Osteocyte (in vitro differentiated cells): ENCODE measurements at regions not wholly inside any gene's neighbourhood (a gene's known extent, or its start where the extent isn't known, plus 50 kb on each side); places are given as distances from the start of the nearest gene placed in this dataset.

Source experiments
- DNase-seq: peaks from one replicate; pipeline ENCODE4 v3.0.0; 2021; ENCODE audit warnings: mixed read lengths; ENCODE audit not compliant: unreplicated experiment; ENCODE audit errors: extremely low spot score
- H3K27ac Mint-ChIP-seq: one replicate; pipeline ENCODE4 v1.8.0; 2021; ENCODE audit warnings: mild to moderate bottlenecking, mixed read lengths; ENCODE audit not compliant: unreplicated experiment
- H3K27me3 Mint-ChIP-seq: one replicate; pipeline ENCODE4 v1.8.0; 2021; ENCODE audit warnings: mixed read lengths; ENCODE audit not compliant: unreplicated experiment
- H3K36me3 Mint-ChIP-seq: one replicate; pipeline ENCODE4 v1.8.0; 2021; ENCODE audit warnings: mixed read lengths; ENCODE audit not compliant: unreplicated experiment
- H3K4me1 Mint-ChIP-seq: one replicate; pipeline ENCODE4 v1.8.0; 2021; ENCODE audit warnings: mixed read lengths; ENCODE audit not compliant: unreplicated experiment
- H3K4me3 Mint-ChIP-seq: one replicate; pipeline ENCODE4 v1.8.0; 2021; ENCODE audit warnings: mild to moderate bottlenecking, moderate library complexity, mixed read lengths; ENCODE audit not compliant: unreplicated experiment
- H3K9me3 Mint-ChIP-seq: one replicate; pipeline ENCODE4 v1.8.0; 2021; ENCODE audit warnings: mixed read lengths; ENCODE audit not compliant: unreplicated experiment
- CTCF ChIP-seq: fragments of 200-600 bp; sonication (generic); IDR thresholded peaks from 2 replicates; pipeline ENCODE4 v1.5.0; 2021; ENCODE audit warnings: antibody characterized with exemption, mild to moderate bottlenecking, moderate library complexity

- no peak overlapping the region for H3K4me3 Mint-ChIP-seq
- H3K27ac Mint-ChIP-seq: no peak overlapping the region
- H3K36me3 Mint-ChIP-seq: no peaks in the 10 kb centered on the region
- H3K4me1 Mint-ChIP-seq: peaks cover 7% of the 10 kb centered on the region
- no peak for TF ChIP-seq CTCF
- H3K27me3 Mint-ChIP-seq: peaks cover 4% of the 10 kb centered on the region
- DNase-seq: no peak
- no peaks in the 10 kb centered on the region for H3K9me3 Mint-ChIP-seq
Measured at GRCh38 chr5:121025671-121026070, 561.6 kb downstream of the PRR16 start.

GRCh38 chr5:121027636-121028035 lies 563.5 kb downstream of the PRR16 start:
- no peaks in the 10 kb centered on the region for H3K36me3 Mint-ChIP-seq

GRCh38 chr5:121029536-121030245 lies 565.6 kb downstream of the PRR16 start:
- Mint-ChIP-seq H3K27ac (no peak overlapping the region), H3K27me3 (peaks cover under 1% of the 10 kb centered on the region), H3K36me3 (no peaks in the 10 kb centered on the region), H3K4me1 (peaks cover 11% of the 10 kb centered on the region), H3K9me3 (no peaks in the 10 kb centered on the region), H3K4me3 (no peak overlapping the region)
- no peak for TF ChIP-seq CTCF
- DNase-seq: no peak

More at GRCh38 chr5:121027636-121028035, 563.5 kb downstream of the PRR16 start:
- Mint-ChIP-seq H3K4me1 (peaks cover 7% of the 10 kb centered on the region), H3K27ac (no peak overlapping the region), H3K9me3 (no peaks in the 10 kb centered on the region), H3K4me3 (no peak overlapping the region), H3K27me3 (no peaks in the 10 kb centered on the region)
- TF ChIP-seq CTCF: no peak
- DNase-seq: no peak

- H3K27me3 Mint-ChIP-seq: peaks cover 2% of the 10 kb centered on the region
- no peak for TF ChIP-seq CTCF
Measured at GRCh38 chr5:121031491-121031890, 567.4 kb downstream of the PRR16 start.

GRCh38 chr5:121033334-121033733 lies 569.2 kb downstream of the PRR16 start:
- H3K27ac Mint-ChIP-seq: no peak overlapping the region
- H3K27me3 Mint-ChIP-seq: peaks cover 7% of the 10 kb centered on the region
- peaks cover 11% of the 10 kb centered on the region for H3K4me1 Mint-ChIP-seq
- DNase-seq: no peak
- H3K4me3 Mint-ChIP-seq: no peak overlapping the region
- H3K36me3 Mint-ChIP-seq: no peaks in the 10 kb centered on the region
- H3K9me3 Mint-ChIP-seq: no peaks in the 10 kb centered on the region
- no peak for TF ChIP-seq CTCF

More at GRCh38 chr5:121031491-121031890, 567.4 kb downstream of the PRR16 start:
- Mint-ChIP-seq H3K4me3 (no peak overlapping the region), H3K36me3 (no peaks in the 10 kb centered on the region), H3K9me3 (no peaks in the 10 kb centered on the region), H3K4me1 (peaks cover 11% of the 10 kb centered on the region), H3K27ac (no peak overlapping the region)
- DNase-seq: no peak
